GM21786 (cell line): ENCODE measurements at regions not wholly inside any gene's neighbourhood (a gene's known extent, or its start where the extent isn't known, plus 50 kb on each side); places are given as distances from the start of the nearest gene placed in this dataset.
"Not testable (repeated sequence)": the region's sequence is repeated elsewhere in the genome, so short reads cannot be mapped to it uniquely, and the experiment has no call there.

ENCODE experiments used
- ATAC-seq: cut with Tn5 transposase; IDR thresholded peaks from one replicate; pipeline ENCODE4 v1.9.1; 2021; ENCODE audit not compliant: unreplicated experiment

DNA sequence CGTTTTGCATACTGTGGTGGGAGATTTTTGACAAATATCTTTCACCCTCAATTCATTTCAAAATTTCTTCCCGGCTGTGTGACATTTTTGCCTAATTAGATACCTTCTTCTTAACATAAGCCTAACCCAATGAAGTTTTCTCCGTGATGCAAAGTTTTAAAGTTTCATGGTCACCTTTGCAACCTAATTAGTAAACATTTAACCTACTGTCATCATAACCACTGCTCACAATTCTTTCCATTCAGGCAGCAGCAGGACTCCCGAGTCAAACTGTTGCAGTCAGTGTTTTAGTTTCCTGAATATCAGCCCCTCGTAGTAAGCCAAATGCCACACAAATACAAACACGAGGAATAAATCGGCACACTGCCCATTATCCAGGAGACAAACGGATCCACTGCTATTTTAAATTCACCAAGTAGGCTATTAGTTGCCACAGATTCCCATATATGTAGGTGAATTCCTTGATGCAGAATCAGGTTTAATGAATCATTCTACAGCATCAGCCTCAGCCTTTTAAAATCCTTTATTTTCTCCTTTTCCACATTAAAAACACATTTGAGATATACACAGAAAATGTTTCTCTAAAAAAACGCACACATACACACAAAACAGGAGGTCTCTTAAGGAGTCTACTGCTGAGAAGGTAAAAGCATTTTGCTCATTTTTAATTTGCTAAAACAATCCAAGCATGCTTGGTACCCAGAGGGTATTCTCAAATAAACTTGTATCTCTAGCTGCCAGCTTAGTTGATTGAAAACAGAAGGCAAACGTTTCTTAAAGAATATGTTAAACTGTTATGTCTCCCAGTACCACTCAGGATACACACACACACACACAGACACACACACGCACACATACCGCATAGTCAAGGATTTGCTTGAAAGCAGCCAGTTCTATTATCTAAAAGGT is 106.5 kb upstream of the KCTD1 start:
- no peak for ATAC-seq

DNA sequence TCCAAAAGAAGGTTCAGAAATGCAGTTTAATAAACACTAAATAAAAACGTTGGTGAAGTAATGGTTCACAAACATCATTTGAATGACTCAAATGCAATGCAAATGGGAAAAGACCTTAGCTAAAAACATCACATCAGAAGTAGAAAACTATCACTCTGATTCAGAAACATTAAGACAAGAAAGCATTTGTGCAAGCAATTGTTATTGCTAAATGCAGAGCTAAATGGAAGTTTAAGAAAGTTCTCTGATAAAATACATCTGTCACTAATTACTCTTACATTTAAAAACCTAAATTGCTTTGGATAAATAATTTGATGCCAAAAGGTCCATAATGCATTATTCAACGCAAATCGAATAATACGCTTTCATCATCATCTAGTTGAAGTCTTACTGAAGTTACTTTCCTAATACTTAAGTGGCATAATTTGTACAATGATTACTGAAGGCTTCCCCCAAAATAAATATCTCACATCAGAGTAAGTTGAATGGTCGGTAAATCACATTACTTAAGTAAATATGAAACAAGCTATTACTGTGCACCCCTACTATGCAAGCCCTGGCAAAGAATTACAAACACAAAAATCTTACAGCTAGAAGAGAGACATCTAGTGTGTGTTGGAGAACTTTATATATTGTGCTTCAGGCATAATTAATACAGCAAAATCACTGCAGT is 105.7 kb upstream of the KCTD1 start:
- no peak for ATAC-seq

- ATAC-seq, result no peak
These were observed 104.1 kb upstream of the KCTD1 start for GRCh38 chr18:26652501-26652900.

- no peak for ATAC-seq
These were observed 102.2 kb upstream of the KCTD1 start for GRCh38 chr18:26650310-26651268.

DNA sequence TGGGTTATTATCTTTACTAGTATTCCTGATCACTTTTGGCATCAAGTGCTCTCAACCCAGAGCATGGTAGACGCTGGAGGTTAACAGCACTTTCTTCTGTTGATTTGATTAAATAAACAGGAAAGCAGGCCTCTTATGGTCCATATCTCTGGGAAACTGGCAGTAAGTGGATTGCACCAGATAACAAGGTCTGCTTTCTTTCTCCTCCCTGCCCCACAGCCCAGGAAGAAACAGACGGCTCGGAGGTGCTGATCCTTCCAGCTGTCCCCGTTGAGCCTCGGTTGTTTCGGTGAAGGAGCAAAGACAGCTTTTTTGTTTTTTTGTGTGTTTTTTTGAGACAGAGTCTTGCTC is 100.8 kb upstream of the KCTD1 start:
- no peak for ATAC-seq

GRCh38 chr18:26648509-26649192 is 100.3 kb upstream of the KCTD1 start:
- no peak for ATAC-seq

GRCh38 chr18:26646901-26647300 is 98.5 kb upstream of the KCTD1 start:
- ATAC-seq, result no peak

GRCh38 chr18:26642440-26643348 is 94.3 kb upstream of the KCTD1 start:
- ATAC-seq, result no peak

GRCh38 chr18:26640541-26640940 is 92.2 kb upstream of the KCTD1 start:
- no peak for ATAC-seq

- no peak for ATAC-seq
These were observed 90.8 kb upstream of the KCTD1 start for GRCh38 chr18:26639149-26639548.

- no peak for ATAC-seq
These were observed 89.6 kb upstream of the KCTD1 start for GRCh38 chr18:26637983-26638382.

GRCh38 chr18:26637324-26637723 is 89.0 kb upstream of the KCTD1 start:
- no peak for ATAC-seq

DNA sequence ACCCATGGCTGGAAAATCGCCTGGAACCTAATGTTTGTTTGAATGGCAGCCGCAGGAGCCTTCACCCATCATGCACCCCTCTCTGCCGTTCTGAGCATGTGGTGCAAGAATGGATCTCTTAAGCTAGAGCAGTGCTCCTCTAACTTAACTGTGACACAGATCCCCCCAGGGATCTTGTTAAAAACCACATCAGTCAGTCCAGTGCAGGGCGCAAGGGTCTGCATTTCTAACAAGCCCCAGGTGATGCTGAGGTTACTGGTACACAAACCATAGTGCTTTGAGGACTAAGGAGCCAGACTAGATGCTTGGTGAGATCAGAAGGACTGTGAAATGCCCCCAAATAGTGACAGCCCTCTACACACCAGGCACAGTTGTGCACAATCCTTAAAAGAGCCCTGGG is 87.1 kb upstream of the KCTD1 start:
- ATAC-seq, result no peak

DNA sequence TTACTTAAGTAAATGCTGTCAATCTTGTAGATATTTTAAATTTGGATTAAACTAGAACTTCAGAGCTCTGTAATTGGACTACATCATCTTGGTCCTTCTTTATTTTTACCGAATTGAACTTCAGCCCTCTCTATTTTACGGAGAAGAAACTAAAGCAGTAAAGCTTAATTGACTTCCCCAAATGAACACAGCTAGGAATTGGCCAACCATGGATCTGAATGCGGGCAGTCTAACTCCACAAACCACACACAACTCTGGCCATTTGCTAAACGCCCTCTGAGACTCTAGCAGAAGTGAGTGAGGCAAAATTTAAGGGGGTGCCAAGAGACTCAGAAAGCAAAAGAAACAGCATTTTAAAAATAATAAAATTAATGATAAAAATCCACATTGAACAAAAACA is 86.3 kb upstream of the KCTD1 start:
- ATAC-seq, result no peak

DNA sequence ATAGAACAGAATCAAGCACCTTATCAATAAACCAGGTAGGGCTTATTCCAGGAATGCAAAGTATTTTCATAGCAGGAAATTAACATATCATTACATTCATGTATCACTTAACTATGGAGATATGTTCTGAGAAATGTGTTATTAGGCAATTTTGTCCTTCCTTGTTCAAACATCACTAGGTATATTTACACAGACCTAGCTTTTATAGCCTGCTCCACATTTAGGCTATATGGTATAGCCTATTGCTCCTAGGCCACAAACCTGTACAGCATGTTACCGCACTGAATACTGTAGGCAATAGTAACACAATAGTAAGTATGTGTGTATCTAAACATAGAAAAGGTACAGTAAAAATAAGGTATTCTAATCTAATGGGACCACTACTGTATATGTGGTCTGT is 82.8 kb upstream of the KCTD1 start:
- no peak for ATAC-seq

DNA sequence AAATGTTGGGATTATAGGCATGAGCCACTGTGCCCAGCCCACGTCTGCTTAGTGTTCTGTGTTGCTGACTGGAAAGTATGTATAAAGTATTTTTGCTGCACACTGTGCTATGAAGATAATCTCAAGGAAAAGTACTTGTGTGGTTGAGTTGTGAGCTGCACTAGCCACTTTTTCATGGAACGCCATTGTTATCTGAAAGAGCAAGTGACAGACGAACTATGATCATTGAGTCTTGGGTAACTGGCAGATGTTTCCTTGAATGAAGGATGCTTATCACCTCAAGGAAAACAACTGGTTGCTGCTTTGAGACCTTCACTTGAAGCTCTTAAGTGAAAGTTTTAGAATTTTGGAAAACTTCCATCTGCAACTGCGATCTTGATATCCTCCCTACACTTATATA is 82.2 kb upstream of the KCTD1 start:
- no peak for ATAC-seq

DNA sequence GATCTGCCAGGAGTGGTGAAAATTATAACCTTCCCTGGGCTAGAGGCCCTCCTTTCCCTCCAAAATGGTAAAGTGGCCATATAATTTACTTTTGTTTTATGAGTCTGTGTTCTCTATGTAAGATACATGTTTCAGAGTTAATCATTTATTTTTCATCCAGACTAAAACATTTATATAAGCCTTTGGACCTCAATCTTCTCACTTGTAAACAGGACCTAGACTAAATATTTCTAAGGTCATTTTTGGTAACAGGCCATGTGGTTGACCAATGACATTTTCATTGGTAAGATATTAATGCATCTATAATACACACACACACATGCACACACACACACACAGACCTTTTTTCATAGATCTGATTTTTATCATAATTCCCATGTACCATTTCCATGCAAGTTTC is 79.7 kb upstream of the KCTD1 start:
- no peak for ATAC-seq

GRCh38 chr18:26624443-26624842 is 76.1 kb upstream of the KCTD1 start:
- no peak for ATAC-seq

DNA sequence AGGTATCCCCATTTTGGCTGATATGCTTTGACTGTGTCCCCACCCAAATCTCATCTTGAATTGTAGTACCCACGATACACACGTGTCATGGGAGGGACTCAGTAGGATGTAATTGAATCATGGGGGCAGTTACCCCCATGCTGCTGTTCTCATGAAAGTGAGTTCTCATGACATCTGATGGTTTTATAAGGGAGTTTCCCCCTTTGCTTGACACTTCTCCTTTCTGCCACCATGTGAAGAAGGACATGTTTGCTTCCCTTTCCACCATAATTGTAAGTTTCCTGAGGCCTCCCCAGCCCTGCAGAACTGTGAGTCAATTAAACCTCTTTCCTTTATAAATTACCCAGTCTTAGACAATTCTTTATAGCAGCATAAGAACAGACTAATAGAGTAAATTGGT is 75.0 kb upstream of the KCTD1 start:
- not testable (repeated sequence) for ATAC-seq
